SK-N-SH (cell line): ENCODE measurements at regions not wholly inside any gene's neighbourhood (a gene's known extent, or its start where the extent isn't known, plus 50 kb on each side); places are given as distances from the start of the nearest gene placed in this dataset.

Source experiments
- CTCF ChIA-PET: fragments of 300-600, 350-600 bp; formaldehyde crosslinking; extraction: SDS; loops from one replicate; lab custom pipeline; 2021; lab: Yijun Ruan, JAX
- POLR2A ChIA-PET: fragments of 350-600 bp; sonication (Branson Sonifier 250); formaldehyde crosslinking; extraction: SDS; loops from one replicate; lab custom pipeline; 2020; ENCODE audit warnings: antibody characterized with exemption, inconsistent platforms; lab: Yijun Ruan, JAX
- DNase-seq: peaks from one replicate; pipeline ENCODE4 v3.0.0; 2012
- H2AFZ ChIP-seq: fragments of 200-600 bp; sonication (generic); 2 replicates; pipeline ENCODE4 v1.8.1; 2016; ENCODE audit warnings: antibody characterized with exemption, mild to moderate bottlenecking, low read depth
- H3F3A ChIP-seq: fragments of 200-600 bp; sonication (generic); replicated peaks from 2 replicates; pipeline ENCODE3; 2016; ENCODE audit warnings: antibody characterized with exemption, mild to moderate bottlenecking; ENCODE audit not compliant: insufficient read depth
- H3K27ac ChIP-seq, 2 experiments: fragments of 200-500 bp in 1 of 2; fragments of 200-600 bp in 1 of 2; sonication (Bioruptor generic) in 1 of 2; sonication (generic), shearing (Covaris generic) in 1 of 2; 2 replicates each; pipeline versions ENCODE4 v1.5.1 to v1.6.1; 2014 to 2016; ENCODE audit warnings: low read depth in 2 of 2, inconsistent platforms in 1 of 2, low read length in 1 of 2, mild to moderate bottlenecking in 1 of 2, mixed read lengths in 1 of 2
- H3K27me3 ChIP-seq: fragments of 200-600 bp; sonication (generic), shearing (Covaris generic); 2 replicates; pipeline ENCODE4 v1.6.1; 2016; ENCODE audit warnings: mixed run types; ENCODE audit not compliant: insufficient read depth
- H3K36me3 ChIP-seq, 2 experiments: fragments of 200-500 bp in 1 of 2; fragments of 200-600 bp in 1 of 2; sonication (Bioruptor generic) in 1 of 2; sonication (generic) in 1 of 2; replicated peaks in 1 of 2; 2 replicates each; pipeline versions ENCODE3 to v1.5.1; 2014 to 2016; ENCODE audit warnings: low read length in 1 of 2, mild to moderate bottlenecking in 1 of 2; ENCODE audit not compliant: insufficient read depth in 2 of 2, control insufficient read depth in 1 of 2
- H3K4me1 ChIP-seq, 2 experiments: fragments of 200-500 bp in 1 of 2; fragments of 200-600 bp in 1 of 2; sonication (Bioruptor generic) in 1 of 2; sonication (generic), shearing (Covaris generic) in 1 of 2; 2 replicates each; pipeline versions ENCODE4 v1.5.1 to v1.6.1; 2014 to 2016; ENCODE audit warnings: low read depth in 1 of 2, low read length in 1 of 2, mixed run types in 1 of 2; ENCODE audit not compliant: insufficient read depth in 2 of 2, control insufficient read depth in 1 of 2
- H3K4me2 ChIP-seq: fragments of 200-600 bp; sonication (generic), shearing (Covaris generic); 2 replicates; pipeline ENCODE4 v1.6.1; 2017; ENCODE audit warnings: mixed run types
- H3K4me3 ChIP-seq, 2 experiments: fragments of 200-500 bp in 1 of 2; fragments of 200-600 bp in 1 of 2; sonication (Bioruptor generic) in 1 of 2; sonication (generic), shearing (Covaris generic) in 1 of 2; 2 replicates each; pipeline versions ENCODE4 v1.5.1 to v1.8.1; 2014 to 2016; ENCODE audit warnings: low read depth in 2 of 2, inconsistent platforms in 1 of 2, low read length in 1 of 2, mild to moderate bottlenecking in 1 of 2, mixed read lengths in 1 of 2, moderate library complexity in 1 of 2
- H3K79me2 ChIP-seq: fragments of 200-600 bp; sonication (generic); 2 replicates; pipeline ENCODE4 v1.8.1; 2017; ENCODE audit warnings: mild to moderate bottlenecking; ENCODE audit not compliant: insufficient read depth
- H3K9ac ChIP-seq: fragments of 200-600 bp; sonication (generic); 2 replicates; pipeline ENCODE4 v1.6.1; 2017; ENCODE audit warnings: mixed run types
- H3K9me2 ChIP-seq: fragments of 200-600 bp; sonication (generic); 2 replicates; pipeline ENCODE4 v1.6.1; 2017; ENCODE audit warnings: mixed run types
- H3K9me3 ChIP-seq: fragments of 200-600 bp; sonication (generic); 2 replicates; pipeline ENCODE4 v1.6.1; 2017; ENCODE audit warnings: mixed run types, mild to moderate bottlenecking, moderate library complexity
- H4K20me1 ChIP-seq: fragments of 200-600 bp; sonication (generic); 2 replicates; pipeline ENCODE4 v1.6.1; 2017; ENCODE audit warnings: mild to moderate bottlenecking, mixed run types; ENCODE audit not compliant: insufficient read depth
- CTCF ChIP-seq: fragments of 200-600 bp; sonication (generic); IDR thresholded peaks from 2 replicates; pipeline ENCODE4 v1.6.1; 2017; ENCODE audit warnings: antibody characterized with exemption, mild to moderate bottlenecking, moderate library complexity
- EP300 ChIP-seq, 2 experiments: IDR thresholded peaks; 2 replicates each; pipeline versions ENCODE4 v1.4.0 to v1.6.1; 2012; ENCODE audit warnings: borderline replicate concordance in 1 of 2, low read depth in 1 of 2, low read length in 1 of 2
- MEF2A ChIP-seq: IDR thresholded peaks from 2 replicates; pipeline ENCODE4 v1.4.0; 2012; ENCODE audit warnings: low read depth, borderline replicate concordance
- RCOR1 ChIP-seq: fragments of 150-350 bp; IDR thresholded peaks from 2 replicates; pipeline ENCODE4 v1.6.1; 2017; ENCODE audit warnings: antibody characterized with exemption, low read length
- REST ChIP-seq: IDR thresholded peaks from 2 replicates; pipeline ENCODE4 v1.6.1; 2012; ENCODE audit warnings: mild to moderate bottlenecking, low read depth, low read length, moderate library complexity
- TCF12 ChIP-seq: IDR thresholded peaks from 2 replicates; pipeline ENCODE4 v1.4.0; 2012
- USF1 ChIP-seq: IDR thresholded peaks from 2 replicates; pipeline ENCODE4 v1.4.0; 2012; ENCODE audit warnings: low read depth, borderline replicate concordance
- YY1 ChIP-seq: IDR thresholded peaks from 2 replicates; pipeline ENCODE4 v1.4.0; 2012; ENCODE audit warnings: low read depth, mild to moderate bottlenecking
- WGBS: methylation state at CpG from one replicate; pipeline ENCODE4 v1.1.6; 2017; ENCODE audit warnings: low lambda C conversion rate; 5-methylcytosine and 5-hydroxymethylcytosine counted together
- TF ChIP-seq, protein P1 (sequence below): IDR thresholded peaks from 2 replicates; pipeline ENCODE4; 2012

- WGBS = 48% methylated on average over 2 of the region's 2 CpGs
Observed at GRCh38 chr5:133890314-133890713, 78.1 kb downstream of the C5orf15 start.

GRCh38 chr5:133889271-133889905, 79.0 kb downstream of the C5orf15 start:
- WGBS = 61% methylated on average over 6 of the region's 6 CpGs
- no peak overlapping the region for H3K9ac ChIP-seq
- no peak overlapping the region for H3K27ac ChIP-seq
- POLR2A ChIA-PET = no interaction called here
- no peak overlapping the region for H2AFZ ChIP-seq
- H3K4me2 ChIP-seq = no peak overlapping the region
- H3F3A ChIP-seq = no peaks in the 10 kb centered on the region
- no peaks in the 10 kb centered on the region; the same call in 1 of the 2 replicates for H3K27me3 ChIP-seq
- H3K9me2 ChIP-seq = no peaks in the 10 kb centered on the region
- TF ChIP-seq REST = no peak
- TF ChIP-seq, protein P1, sequence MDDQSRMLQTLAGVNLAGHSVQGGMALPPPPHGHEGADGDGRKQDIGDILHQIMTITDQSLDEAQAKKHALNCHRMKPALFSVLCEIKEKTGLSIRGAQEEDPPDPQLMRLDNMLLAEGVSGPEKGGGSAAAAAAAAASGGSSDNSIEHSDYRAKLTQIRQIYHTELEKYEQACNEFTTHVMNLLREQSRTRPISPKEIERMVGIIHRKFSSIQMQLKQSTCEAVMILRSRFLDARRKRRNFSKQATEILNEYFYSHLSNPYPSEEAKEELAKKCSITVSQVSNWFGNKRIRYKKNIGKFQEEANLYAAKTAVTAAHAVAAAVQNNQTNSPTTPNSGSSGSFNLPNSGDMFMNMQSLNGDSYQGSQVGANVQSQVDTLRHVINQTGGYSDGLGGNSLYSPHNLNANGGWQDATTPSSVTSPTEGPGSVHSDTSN = no peak
- TF ChIP-seq RCOR1 = no peak
- TF ChIP-seq USF1 = no peak
- no peak for TF ChIP-seq EP300 (IDR thresholded peaks at IDR 0.05; ENCODE audit: borderline replicate concordance in 1 of 2, low read depth in 1 of 2, low read length in 1 of 2)
- no peak for TF ChIP-seq YY1
- TF ChIP-seq MEF2A = no peak
- TF ChIP-seq, all 33 proteins: peak for 0
- Histone ChIP-seq H3K4me1 (peaks cover 0 to 21% of the 10 kb centered on the region in 2 experiments; a peak in 2 of 4 replicates), H3K79me2 (no peaks in the 10 kb centered on the region), H3K4me3 (no peak overlapping the region), H3K36me3 (no peaks in the 10 kb centered on the region), H4K20me1 (no peaks in the 10 kb centered on the region), H3K9me3 (no peaks in the 10 kb centered on the region)
- CTCF ChIA-PET = no interaction called here
- DNase-seq = no peak

More at GRCh38 chr5:133890314-133890713, 78.1 kb downstream of the C5orf15 start:
- no peak for TF ChIP-seq CTCF
- TF ChIP-seq TCF12 = no peak
- no peak overlapping the region for H3K4me2 ChIP-seq
- H3K9ac ChIP-seq = no peak overlapping the region
- DNase-seq = no peak
- no peak overlapping the region for H3K4me3 ChIP-seq
- H3K79me2 ChIP-seq = no peaks in the 10 kb centered on the region
- H4K20me1 ChIP-seq = no peaks in the 10 kb centered on the region
- no peaks in the 10 kb centered on the region for H3K36me3 ChIP-seq
- no peaks in the 10 kb centered on the region; the same call in 1 of the 2 replicates for H3K27me3 ChIP-seq
- POLR2A ChIA-PET = no interaction called here
- no peak overlapping the region for H2AFZ ChIP-seq
- no peak overlapping the region for H3K27ac ChIP-seq
- no peaks in the 10 kb centered on the region for H3K9me3 ChIP-seq
- CTCF ChIA-PET = no interaction called here
- H3K9me2 ChIP-seq = no peaks in the 10 kb centered on the region
- no peaks in the 10 kb centered on the region for H3F3A ChIP-seq
- H3K4me1 ChIP-seq = peaks cover 0 to 21% of the 10 kb centered on the region in 2 experiments; a peak in 1 of 4 replicates
